ENCODE measurements at regions not wholly inside any gene's neighbourhood (a gene's known extent, or its start where the extent isn't known, plus 50 kb on each side); places are given as distances from the start of the nearest gene placed in this dataset.

DNA sequence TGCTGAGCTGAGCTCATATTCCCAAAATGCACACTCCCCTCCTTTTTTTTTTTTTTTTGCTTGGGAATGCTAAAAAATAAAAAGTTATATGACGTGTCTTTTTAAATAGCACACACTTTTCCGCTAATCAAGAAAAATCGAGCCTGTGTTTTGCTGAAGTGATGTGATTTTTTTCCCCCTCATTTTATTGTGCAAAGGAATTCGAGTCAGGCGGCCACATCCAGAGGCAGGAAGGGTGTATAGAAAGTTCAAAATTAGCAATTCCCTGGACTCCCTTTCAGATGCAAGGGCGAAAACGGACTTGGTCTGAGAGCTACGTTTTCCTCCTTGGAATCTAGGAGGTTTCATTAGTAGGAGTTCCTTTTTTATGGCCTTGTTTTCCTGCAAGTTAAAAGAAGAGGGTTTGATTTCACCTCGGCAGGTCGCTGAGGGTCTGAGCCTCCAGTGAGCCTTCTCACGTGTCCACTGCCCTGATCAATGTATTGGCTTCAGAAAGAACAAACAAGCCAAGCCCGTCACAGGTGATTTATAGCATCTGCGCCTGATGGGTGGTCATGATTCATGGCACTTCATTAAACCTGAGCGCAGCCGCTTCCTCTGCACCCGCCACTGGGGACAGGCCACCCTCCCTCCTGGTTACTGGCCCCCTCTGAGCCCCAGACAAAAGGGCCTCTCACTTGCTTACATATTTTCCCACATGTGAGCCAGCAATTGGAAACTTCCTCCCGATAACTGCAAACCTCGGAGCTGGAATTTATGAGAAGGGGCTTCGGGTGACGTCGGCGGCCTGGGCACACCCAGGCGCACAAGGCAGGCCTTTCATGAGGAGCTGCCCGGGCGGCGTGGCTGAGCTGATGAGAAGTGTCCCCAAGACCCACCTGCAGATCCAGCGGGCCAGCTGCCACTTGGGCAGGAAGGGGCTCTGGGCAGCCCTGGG, 64.4 kb upstream of the LINC01488 start:
- no peak for DNase-seq

GRCh38 chr11:69417699-69418085, 63.8 kb upstream of the LINC01488 start:
- DNase-seq: no peak

DNA sequence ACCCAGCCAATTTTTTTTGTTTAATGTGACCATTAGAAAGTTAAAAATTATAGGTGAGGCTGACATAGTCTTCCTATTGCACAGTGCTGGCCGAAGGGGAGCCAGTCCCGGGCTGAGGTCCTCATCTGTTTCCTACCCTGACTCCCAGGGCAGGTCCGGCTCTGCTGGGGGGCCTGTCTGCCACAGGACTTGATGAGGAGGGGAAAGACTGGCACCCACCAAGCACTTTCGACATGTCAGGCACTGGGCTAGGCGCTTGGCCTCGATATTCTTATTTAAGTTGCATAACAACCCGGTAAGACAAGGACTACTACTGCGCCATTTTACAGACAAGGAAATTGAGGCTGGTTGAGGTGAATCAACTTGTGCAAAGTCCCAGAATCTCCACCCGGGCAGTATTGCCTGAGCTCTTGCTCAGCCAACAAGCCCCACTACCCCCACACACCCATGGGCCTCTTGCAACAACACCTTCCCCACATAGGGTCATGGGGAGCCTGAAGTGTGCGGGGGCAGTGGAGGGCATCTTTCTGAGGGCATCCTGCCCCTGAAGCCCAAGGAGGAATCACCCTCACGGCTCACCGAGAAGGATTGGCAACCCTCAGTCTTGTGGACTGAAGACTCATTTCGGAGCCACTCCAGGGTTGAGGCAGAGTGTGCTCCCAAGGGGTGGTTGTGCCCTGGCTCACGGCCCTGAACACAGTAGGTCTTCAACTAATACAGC, 62.7 kb upstream of the LINC01488 start:
- no peak for DNase-seq

DNA sequence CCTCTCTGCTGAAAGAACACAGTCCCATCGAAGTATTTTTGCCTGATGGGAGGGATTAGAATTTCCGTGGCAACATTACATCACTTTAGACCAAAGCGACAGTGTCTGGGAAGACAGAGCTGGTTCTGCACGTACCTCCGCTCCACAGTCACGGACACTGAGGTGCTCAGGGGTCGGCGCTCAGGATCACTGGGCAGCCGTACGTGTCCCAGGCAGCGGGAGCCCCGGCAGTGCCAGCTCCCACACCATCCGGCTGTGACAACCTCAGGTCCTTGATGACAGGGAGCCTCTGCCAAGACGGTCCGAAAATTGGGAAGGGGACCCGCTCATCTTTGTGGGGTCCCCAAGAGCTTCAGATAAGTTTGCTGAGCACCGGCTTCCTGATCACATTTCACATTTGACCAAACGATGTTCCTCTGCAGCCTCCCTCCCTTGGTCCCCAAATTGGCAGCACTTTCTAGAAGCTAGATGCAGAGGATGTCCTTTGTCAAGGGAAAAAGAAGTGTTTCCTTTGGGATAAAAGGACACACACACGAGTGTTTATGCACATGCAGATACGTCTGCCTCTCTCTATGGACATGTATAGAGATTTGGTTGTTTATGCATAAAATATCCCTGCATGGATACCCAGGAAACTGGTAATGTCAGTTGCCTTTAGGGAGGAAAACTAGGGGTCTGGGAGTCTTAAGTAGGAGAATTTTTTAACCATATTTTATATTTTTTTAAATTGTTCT, 61.6 kb upstream of the LINC01488 start:
- no peak for DNase-seq

- no peak for DNase-seq
Measured at GRCh38 chr11:69422645-69423044, 58.8 kb upstream of the LINC01488 start.

DNA sequence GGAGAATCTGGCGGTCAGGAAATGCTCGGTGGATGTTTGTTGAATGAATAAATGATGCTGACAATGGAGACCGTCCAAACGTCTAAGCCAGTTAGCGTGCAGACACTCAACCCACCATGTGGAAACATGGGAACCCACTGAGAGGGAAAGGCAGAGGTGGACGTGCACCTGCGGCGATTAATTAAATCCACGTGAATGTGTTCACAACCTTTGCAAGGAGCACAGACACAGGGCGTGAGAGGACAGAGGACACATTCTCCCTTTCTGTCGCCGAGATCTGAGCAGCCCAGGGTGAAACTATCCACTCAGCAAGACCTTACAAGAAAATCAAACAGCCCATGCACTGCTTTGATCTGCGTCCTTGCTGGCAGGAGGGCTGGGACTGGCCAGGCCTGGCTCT, 58.3 kb upstream of the LINC01488 start:
- DNase-seq: no peak

GRCh38 chr11:69423611-69424385, 57.7 kb upstream of the LINC01488 start:
- no peak for DNase-seq

DNA sequence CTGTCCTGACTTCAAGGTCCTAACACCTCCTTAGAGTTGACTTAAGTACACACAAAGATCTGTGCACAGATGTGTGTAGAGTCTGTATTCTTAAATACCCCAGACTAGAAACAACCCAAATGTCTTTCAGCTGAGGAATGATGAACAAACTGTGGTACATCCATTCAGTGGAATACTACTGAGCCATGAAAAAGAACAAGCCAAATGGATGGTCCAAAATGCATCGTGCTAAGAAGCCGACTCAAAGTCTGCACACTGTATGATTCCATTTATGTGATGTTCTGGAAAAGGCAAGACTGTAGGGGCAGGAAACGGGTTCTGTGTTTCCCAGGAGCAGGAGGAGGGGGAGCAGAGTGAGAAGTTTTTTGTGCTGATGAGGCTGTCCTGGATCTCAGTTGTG, 56.7 kb upstream of the LINC01488 start:
- DNase-seq: no peak

DNA sequence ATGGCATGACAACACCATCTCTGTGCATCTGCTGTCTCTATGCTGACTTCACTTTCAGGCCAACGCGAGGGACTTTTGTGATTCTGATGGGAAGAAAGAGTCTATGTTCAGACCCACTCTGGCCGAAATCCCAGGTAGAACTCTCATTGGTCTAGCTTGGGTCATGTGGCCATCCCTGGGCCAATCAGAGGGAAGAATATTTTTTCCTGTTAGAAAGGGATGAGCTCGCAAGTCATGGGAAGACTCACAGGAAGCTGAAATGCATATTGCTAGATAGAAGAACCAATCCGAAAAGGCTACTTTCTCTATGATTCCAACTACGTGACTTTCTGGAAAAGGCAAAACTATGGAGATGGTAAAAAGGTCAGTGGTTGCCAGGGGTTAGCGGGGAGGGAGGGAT, 56.0 kb upstream of the LINC01488 start:
- DNase-seq: no peak

DNA sequence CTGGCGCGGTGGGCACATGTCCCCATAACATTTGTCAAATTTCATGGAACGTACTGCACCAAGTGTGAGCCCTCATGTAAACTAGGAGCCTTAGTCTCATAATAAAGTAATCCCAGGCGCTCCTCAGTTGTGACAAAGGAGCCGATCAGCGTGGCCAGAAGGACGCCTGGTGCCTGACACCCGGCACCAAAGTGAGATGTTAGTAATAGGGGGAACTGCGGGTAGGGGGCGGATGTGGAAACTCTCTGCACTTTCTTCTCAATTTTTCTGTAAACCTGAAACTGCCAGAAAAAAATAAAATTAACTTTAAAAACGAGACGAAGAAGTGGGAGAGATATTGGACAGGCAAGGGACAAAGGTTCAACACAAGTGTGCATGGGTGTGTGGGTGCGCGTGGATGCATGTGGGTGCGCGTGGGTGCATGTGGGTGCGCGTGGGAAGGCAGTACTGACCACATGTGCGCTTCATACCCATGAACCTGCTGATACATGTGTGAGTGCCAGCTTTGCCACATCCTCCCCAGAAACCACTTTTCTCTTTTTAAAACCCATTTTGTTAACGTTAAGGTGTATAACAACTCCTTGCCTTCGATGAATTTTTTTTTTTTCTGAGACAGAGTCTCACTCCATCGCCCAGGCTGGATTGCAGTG, 55.4 kb upstream of the LINC01488 start:
- DNase-seq: no peak

GRCh38 chr11:69427337-69427736, 54.1 kb upstream of the LINC01488 start:
- DNase-seq: no peak

DNA sequence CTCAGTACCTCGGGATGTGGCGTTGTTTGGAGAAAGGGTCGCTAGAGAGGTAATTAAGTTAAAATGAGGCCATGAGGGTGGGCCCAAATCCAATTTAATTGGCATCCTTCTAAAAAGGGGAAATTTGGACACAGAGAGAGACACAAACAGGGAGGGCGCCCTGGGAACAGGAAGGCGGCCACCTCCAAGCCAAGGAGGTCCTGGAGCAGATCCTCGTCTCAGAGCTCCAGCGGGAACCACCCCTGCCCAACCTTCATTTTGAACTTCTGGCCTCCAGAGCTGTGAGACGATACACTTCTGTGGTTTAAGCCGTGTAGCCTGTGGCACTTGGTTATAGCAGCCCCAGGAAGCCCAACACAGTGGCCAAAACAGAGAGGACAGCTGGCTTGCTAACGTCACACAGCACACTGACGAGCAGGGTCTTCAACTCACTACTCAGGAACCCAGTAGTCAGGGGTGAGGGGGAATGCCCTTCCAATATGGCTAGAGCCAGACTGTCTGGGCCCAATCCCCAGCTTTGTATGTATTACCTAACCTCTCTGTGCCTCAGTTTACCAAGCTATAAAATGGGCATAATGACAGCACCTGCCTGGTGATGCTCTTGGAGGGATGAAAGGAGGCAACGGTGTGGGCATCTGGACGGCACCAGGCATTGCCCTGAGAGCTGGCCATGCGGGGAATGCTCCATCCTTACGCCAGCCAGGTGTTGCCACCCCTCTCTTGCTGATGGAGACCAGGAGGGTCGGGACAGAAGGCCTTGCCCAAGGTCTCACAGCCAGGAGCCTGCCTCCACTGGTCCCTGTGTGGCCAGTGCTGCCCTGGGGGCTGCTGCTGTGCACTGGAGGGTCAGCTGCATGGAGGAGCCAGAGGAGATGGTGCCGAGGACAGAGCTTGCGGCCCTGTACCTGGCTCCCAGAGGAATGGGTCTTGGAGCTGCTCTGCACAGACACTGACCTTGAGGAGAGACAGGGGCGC, 53.3 kb upstream of the LINC01488 start:
- DNase-seq: no peak

DNA sequence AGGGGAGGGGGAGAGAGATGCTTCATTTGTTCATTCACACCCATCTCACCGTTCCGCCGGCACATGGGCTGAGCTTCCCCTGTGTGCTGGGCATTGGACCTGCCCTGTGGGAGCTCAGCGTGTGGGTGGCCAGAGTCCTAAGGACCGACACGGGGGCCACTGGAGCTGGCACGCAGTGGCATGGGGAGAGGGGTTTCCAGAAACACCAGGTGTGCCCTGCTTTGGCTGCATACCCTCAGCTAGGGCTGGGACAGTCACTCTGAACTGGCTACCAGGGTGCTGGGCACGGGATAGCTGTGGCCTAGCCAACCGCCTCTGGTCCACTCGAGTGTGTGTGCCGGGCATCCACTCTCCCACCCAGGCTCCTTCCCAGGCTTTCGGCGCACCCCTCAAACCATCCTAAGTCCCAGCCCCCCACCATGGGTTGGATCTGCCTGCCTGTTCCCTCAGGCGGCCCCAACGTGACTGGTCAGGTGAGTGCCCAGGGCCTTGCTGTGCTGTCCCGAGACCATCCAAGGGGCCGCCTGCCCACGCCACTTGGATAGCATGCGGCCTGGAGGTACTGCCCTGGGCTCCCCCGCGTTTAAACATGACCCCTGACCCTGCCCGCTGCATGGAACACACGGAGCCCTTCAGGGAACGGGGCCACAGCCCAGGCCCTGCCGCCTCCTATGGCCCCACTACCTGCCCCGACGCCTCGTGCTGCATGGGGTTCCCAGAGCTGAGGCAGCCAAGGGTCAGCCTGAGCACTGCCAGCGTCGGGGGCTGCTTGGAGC, 51.6 kb upstream of the LINC01488 start:
- no peak for DNase-seq

- no peak for DNase-seq
Measured at GRCh38 chr11:69430566-69430965, 50.9 kb upstream of the LINC01488 start.

- DNase-seq: no peak
Measured at GRCh38 chr11:69431136-69431535, 50.3 kb upstream of the LINC01488 start.

All from hematopoietic multipotent progenitor cell treated with erythropoietin and hydrocortisone succinate and interleukin-3 and kit ligand, for 8 days (in vitro differentiated cells).